DMS53 treated with DMSO at 0.1 percent for 48 hours (cell line): ENCODE measurements at regions not wholly inside any gene's neighbourhood (a gene's known extent, or its start where the extent isn't known, plus 50 kb on each side); places are given as distances from the start of the nearest gene placed in this dataset.

Experiments used
- DNase-seq: peaks from one replicate; lab custom pipeline; 2025; ENCODE audit not compliant: unreplicated experiment; lab: John Stamatoyannopoulos, UW

DNA sequence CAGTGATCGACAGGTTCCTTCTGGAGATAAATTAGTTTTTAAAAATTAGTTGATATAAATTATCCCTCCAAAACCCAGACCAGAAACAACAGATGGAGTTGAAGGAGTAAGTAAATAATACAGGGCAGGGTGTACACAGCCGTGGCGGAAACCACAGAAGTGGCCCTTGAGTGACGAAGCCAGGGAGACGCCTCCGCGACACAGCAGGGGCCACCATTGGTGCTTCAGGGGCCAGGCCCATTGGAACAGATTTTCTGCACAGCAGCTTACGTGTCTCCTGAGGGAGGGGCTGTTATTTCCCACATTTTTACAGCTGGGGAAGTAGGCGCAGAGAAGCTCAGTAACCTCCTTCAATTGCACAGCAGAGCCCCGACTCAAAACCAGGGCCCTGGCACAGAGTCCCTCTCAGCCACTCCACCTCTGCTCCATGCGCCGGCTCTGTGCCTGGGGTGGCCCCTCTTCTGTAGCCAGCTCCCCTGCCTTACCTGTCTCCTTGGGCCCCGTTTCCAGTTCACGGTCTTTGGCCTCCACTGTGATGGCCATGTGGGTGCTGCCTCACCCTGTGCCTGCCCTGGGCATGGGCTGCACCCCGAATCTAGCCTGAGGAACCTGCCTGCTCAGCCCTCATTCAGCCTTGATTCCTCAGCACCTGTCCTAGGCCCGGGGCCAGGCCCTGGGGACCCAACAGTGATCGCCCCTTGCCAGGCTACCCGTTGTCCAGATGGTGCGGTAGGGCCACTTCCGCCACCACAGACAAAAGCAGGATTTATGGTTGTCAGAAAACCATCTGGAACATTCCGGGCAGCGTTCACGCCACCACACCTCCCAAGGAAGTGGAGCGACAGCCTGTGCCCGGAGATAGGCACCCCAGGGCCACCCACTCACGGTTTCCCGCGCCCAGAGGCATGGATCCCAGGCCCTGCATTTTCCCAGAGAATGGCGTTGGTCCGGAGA, 128.5 kb upstream of the GSE1 start:
- peak; percentile 94 for DNase-seq

DNA sequence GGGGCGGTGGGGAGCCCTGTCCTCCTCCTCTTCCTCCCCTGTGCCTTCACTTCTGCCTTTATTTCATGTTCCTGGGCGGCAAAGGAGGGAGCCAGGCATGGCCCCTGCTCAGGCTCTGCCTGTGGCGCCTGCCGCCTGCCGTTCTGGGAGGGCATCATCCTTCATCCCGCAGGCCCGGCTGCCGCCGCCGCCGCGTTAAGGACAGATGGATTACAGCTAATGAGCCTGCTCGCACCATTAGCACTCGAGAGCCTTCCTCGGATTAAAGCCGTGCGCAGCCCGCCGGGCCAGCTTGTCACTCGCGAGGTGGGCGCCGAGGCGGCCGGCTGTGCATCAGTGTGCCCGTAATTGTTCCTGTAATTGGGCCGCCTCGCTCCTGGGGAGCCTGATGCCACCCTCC, 127.7 kb upstream of the GSE1 start:
- DNase-seq: no peak

DNA sequence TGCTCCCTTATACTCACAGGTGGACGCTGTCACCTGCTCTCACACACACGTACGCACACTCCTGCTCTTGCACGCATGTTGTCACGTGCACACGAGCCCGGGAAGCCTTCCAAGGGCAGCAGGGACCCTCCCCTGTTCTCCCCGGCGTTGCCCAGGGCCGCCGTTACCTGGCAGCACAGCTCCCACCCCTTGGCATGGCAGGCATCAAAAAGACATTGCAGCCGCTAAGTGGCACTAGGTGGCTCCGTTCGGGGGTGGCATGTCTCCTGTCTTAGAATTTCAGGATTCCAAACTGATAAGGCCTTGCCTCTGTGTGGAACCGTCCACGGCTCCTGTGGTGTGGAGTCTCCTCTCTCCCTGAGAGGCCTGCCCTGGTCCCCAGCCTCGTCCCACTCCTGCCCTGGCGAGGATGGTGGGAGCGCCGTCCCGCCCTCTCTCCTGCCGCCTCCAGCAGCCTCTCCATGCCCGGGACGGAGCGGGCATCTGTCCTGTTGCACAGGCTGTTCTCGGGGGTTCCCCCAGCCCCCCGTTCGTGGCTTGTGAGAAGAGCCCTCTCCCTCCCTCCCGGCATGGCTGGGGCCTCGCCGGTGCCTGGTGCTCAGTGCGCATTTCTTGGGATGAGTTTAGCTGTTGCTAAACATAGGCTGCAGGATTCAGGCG, 126.7 kb upstream of the GSE1 start:
- DNase-seq: no peak

DNA sequence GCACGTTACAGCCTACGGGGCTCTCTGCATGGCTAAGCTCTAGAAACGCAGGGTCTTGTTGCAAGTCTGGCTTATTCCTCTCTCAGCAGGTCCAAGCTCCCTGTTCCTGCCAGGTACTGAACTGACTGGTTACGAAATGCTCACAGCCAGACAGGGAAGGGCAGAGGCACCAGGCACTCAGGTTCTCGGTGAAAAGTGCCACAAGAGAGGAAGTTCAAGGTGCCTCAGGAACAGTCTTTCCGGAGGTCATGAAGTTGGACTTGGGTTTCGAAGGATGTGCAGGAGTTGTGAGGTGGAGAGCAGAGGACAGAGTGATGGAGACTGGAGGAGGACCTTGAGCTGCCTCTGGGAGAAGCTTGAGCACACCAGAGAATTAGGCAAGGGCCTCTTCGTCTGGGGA, 124.7 kb upstream of the GSE1 start:
- DNase-seq: no peak

DNA sequence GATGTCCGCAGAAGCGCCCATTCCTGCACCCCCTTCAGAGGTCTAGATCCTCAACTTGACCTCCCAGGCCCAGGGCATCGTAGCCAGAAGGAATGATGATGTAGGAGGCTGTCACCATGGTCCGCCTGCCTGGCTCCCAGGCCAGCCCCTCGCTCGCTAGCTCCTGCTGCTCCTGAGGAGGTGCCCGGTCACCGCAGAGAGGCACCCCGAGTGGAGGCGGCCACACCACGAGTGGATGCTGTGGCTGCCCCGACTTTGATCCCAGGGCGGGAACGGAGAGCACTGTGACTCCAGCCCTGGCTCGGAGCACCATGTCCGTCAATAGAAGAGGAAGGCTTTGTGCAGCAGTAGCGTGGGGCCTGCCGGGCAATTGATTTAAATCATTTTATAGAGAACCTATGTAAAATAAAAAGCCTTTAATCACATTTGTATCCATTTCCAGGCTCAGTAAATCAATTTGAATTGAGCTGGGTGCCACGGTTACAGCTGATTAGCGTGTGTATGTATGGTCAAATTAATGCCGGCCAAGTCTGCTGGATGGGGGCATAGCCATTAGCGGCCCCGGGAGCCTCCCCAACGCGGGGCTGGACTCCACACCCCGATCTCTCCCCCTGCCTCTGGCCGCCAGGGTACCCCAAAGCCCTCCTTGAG, 122.6 kb upstream of the GSE1 start:
- DNase-seq: no peak

DNA sequence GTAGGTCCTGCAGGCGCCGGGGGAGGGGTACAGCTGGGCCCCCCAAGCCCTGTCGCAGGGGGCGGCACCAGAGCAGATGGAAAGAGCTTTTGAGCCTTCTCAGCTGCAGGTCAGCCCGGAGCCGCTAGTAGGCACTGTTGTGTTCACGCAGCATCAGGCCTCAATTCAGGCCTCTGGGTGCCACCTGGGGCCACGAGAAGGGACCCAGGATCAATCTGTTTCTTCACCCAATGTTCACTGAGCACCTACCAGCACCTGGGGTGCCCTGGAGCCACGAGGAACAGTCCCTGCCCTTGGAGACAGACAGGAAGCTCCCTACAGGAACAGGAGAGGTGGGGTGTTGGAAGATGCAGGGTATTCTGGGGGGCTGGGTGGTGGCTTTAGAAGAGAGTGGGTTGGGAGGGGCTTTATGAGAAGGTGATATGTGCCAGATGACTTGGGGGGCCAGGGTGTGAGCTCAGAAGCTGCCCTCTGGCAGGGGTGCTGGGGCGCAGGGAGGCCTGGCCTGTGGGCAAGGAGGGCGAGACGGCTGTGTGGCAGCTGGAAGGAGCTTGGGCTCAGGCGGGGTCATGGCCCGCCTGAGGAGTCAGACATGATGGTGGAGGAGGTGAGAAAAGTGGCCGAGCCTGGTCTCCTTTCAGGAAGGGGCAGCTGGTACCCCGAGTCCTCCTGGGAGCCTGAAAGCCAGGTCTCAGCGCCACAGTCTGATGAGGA, 121.9 kb upstream of the GSE1 start:
- DNase-seq: no peak

DNA sequence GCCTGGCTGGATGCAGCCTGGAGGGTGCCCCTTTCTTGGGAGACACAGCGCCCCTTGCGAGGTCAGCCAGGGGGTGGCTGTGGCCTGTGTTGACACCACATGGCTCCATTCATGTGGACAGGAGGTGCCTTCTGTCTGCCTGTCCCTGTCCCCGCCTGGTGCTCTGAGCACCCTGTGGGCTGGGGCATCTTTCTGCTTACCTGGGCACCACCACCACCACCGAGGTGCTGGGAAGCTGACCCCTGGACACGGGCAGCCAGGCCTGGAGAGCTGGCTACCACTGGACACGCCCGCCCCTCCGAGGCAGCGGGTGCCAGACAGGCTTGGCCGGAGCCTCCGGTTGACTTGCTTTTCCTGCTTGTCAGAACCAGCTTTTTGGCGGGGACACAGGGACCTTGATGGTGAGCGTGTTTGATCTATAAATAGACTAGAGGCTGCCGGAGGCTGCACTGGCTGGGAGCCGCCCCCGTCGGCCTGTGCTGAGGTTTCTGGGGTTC, 121.3 kb upstream of the GSE1 start:
- no peak for DNase-seq

DNA sequence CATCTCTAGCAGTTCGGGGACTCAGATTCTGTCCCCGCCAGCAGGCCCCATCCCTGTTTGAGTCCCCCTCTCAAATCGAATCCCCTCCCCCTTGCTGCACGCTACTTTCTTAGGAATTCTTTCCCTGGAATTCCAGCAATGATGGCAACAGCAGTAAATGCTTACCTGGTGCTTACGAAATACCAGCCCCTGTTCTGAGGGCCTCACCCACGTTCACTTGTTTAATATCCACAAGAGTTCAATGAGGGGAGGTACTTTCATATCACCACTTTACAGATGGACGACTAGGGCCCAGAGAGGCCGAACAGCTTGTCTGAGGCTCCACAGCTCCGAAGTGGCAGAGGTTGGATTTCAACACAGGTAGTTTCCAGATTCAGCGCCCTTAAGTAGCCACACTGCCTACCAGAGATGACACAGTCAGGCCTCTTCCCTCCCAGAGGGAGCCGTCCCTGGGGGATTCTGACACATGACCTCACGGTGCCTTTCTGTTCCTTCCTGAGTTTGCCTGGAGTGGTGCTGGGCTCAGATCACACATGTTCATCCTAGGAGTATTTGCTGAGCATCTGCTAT, 120.7 kb upstream of the GSE1 start:
- DNase-seq: no peak

DNA sequence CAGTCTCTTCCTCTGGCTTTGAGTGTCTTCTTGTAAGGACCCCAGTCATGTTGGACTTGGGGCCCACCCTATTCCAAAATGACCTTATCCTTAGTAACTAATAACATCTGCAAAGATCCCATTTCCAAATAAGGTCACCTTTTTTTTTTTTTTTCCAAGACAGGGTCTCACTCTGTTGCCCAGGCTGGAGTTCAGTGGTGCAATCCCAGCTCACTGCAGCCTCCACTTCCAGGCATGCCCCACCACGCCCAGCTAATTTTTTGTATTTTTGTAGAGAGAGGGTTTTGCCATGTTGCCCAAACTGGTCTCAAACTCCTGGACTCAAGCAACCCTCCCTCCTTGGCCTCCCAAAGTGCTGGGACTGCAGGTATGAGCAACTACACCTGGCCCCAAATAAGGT, 118.8 kb upstream of the GSE1 start:
- DNase-seq: no peak

DNA sequence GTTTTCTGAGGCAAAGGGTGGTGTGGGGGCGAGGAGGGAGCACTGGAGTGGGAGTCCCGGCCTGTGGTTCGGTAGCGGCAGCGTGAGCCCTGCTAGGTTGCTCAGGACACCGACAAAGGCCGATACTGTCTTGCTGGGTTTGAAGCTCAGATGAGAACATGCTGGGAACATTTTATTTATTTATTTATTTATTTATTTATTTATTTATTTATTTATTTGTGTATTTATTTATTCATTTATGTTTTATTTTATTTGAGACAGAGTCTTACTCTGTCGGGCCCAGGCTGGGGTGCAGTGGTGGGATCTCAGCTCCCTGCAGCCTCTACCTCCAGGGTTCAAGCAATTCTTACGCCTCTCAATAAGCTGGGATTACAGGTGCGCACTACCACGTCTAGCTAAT, 117.9 kb upstream of the GSE1 start:
- no peak for DNase-seq

DNA sequence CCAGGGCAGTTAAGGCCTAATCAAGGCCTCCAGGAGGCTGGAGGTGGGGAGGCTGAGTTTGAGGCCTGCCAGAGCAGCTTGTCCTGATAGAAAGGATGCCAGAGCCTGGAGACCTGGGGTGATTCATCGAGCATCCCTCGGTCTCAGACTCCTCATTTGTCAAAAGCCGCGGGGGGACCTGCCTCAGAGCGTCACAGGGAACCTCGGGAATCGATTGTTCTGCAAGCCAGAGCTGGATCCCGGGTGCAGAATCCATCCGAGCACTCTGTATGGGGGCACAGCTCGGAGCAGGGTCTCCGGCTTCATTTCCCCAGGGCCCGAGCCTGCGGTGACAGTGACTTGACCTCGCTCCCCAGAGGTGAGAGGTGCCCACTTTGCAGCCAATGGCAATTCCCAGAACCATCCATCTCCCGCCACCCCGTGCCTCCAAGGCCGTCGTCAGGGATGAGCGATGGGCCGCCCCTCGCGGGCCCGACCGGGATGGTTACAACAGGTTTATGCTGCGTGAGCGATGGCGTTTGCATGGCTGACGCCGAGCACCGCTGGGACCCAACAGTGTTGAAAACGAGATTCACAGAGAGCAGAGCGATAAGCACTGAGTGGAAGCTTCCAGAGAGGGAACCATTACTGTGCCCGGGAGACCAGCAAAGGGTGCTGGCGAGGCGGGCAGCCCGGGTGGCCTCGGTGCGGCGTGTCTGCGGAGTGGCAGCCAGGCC, 117.1 kb upstream of the GSE1 start:
- no peak for DNase-seq

DNA sequence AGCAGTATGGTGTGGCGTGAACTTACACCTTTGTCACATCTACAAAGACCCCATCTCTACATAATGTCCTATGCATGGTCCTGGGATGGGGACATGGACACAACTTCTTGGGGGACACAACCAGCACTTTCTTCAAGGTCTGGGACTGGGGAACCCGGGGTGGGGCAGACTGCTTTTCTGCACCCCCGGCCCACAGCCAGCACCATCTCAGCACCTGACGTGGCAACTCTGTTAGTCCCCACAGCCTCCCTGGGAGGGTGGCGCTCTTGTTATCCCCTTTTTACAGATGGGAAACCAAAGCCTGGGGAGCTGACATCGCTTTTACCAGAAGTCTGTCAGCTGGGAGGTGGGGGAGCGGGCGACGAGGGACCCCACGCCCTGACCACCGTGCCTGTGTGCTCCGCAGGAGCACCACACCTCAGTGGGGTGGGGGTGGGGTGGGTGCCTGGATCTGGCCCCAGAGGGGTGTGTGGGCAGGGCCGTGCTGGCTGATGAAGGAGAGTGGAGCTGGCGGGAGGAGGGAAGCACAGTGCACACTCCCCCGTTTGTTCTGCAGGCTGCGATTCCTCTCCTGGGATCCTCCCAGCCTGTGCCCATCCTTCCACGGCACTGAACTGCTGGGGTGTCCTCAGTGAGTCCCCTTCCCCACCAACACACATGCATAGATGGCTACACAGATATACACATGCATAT, 115.4 kb upstream of the GSE1 start:
- DNase-seq: no peak

DNA sequence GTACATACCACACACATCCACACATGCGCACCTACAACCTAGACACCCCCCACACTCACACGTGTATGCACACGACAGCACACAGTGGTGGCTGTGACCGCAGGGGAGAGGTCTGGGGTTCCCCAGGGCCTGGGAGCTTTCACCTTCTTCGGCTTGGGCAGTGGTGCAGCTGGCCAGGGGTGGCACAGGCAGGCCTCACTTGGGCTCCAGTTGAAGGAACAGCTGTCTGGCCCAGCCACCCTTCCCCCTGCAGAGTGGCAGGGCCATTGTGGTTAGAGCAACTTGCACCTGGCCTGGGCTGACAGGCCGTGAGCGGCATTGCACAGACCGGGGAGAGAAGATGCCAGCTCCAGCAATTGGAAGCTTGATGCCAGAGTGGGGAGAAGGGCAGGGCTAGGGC, 114.5 kb upstream of the GSE1 start:
- no peak for DNase-seq

DNA sequence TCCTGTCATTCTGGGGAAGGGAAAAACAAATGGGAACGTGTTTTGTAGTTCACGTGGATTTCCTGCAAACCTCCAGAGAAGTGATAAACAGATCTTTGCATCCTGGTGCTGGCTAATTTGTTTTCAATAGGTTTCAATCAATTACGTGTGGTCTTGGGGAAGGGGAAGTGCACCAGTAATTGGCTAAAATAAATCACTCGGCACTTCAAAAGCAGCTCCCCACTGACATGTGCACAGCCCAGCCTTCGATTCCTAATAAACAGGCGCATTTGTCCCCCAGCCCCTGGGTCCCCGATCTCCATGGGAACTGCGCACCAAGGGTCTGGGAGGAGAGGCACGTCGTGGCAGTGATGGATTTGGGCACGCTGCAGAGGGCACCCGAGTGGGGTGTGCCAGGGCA, 112.9 kb upstream of the GSE1 start:
- no peak for DNase-seq

DNA sequence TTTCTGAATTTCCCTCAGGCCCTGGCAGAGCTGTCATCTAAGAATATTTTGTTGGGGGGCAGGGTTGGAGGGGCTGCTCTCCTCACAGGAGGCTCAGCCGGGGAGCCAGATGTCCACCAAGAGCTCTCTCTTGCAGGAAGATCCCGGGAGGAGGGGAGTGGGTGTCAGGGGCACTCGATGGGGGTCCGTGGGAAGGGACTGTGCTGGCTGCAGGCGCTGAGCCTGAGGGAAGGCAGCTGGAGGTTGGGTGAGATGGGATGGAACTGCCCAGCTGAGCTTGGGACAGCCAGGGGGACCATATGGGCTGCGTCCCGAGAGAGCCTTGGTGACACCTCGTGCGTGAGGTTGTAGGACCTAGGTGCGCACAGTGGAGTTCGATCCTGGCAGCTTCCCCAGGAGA, 111.2 kb upstream of the GSE1 start:
- no peak for DNase-seq

DNA sequence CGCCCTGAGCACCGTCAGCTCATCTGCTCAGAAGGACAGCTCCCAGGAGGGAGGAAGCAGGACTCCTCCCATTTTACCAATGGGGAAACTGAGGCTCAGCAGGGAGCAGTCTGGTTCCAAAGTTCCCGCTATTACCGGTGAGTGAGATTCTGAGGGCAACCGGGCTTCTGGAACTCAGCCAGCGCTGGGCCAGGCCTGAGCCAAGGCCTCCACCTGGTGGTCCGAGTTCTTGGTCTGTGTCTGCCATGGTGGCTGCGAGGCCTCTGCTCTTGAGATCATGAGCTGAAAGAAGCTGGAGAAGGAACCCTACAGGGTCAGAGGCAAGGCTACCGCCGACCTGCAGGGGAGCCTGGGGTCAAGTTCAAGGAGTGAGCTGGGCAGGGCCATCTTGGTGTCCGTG, 110.8 kb upstream of the GSE1 start:
- DNase-seq: no peak

DNA sequence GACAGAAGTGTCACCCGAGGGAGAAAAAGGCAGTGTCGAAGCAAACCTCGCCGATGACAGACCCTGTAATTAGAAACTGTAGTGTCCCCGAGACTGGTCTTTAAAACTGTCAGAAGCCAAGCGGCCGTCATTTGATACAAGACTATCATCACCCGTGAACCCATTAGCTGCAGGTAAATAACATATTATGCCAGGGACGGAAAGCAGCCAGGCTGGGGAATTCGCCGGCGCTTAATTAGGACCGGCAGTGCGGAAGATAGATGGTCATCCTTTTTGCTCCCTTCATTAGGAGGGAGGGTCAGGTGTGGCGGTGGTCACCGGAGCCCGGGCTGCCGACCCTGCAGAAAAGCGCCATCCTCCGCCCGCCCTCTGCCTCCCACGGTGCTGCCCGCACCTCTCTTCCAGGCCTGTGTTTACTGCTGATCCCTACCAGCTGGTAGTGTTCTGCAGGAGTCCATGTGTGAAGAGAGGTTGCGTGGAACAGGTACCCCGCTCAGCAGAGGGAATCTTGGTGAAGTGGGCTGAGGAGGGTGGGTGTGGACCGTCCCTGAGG, 109.4 kb upstream of the GSE1 start:
- DNase-seq: no peak

DNA sequence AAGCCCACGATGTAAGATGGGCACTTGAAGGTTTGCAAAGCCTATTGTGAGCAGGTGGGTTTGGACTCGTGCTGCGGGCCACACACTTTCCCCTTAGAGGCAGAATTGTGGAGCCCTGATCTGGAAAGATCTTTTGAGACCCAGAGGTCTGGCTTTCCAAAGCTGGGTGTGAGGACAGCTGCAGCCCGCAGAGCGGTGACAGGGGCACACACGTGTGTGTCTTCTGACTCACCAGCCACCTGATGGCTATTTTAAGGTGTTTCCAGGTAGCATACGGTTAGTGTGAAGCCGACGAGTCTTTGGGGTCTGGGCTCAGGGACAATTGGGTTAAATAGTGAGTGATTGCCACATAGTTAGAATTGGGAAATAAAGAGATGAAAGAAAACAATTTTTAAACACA, 108.9 kb upstream of the GSE1 start:
- no peak for DNase-seq
